ENCODE measurements at regions not wholly inside any gene's neighbourhood (a gene's known extent, or its start where the extent isn't known, plus 50 kb on each side); places are given as distances from the start of the nearest gene placed in this dataset.
"Not testable (repeated sequence)": the region's sequence is repeated elsewhere in the genome, so short reads cannot be mapped to it uniquely, and the experiment has no call there.

- peak; percentile 11 for DNase-seq
These were observed 119.1 kb upstream of the KCTD3 start for GRCh38 chr1:215448014-215448413.

GRCh38 chr1:215449147-215449546, 118.0 kb upstream of the KCTD3 start:
- H2AK5ac ChIP-seq (ENCODE audit: low read depth, low read length); H2AFZ ChIP-seq (replicated peaks; ENCODE audit: low read length, poor library complexity); H3K9ac ChIP-seq (ENCODE audit: low read depth, low read length); H3K27ac ChIP-seq (ENCODE audit: insufficient read depth, low read length); H2AK9ac ChIP-seq (replicated peaks; ENCODE audit: low read depth, low read length, poor library complexity); H3K14ac ChIP-seq (replicated peaks; ENCODE audit: low read depth, low read length); H2BK120ac ChIP-seq (ENCODE audit: low read depth, low read length); ATAC-seq (ENCODE audit: low read depth); H3K79me1 ChIP-seq (ENCODE audit: low read depth in 1 of 2, low read length in 2 of 2); H3K9me1 ChIP-seq (ENCODE audit: insufficient read depth, low read length); BruUV-seq (replicated peaks); H3K4me1 ChIP-seq (ENCODE audit: control insufficient read depth, insufficient read depth, low read length); H3K4me2 ChIP-seq (ENCODE audit: low read depth, low read length); H3K36me3 ChIP-seq (ENCODE audit: control insufficient read depth, insufficient read depth, low read length); H3K4ac ChIP-seq (ENCODE audit: low read depth, low read length); in situ Hi-C loops (cut with MboI; ENCODE audit: low sequenced_read_pairs); H3K23ac ChIP-seq (ENCODE audit: low read depth, low read length); H4K8ac ChIP-seq (ENCODE audit: low read depth in 2 of 2, low read length in 2 of 2); H3K27me3 ChIP-seq (ENCODE audit: control insufficient read depth, insufficient read depth, low read length); H3K18ac ChIP-seq (ENCODE audit: low read depth, low read length); H4K5ac ChIP-seq (ENCODE audit: low read depth, low read length); POLR2A ChIA-PET (ENCODE audit: unreplicated experiment); CTCF ChIA-PET; H4K91ac ChIP-seq (ENCODE audit: insufficient read depth, low read depth, low read length); dilution Hi-C loops (cut with HindIII; ENCODE audit: low sequenced_read_pairs, unreplicated experiment); H3K9me3 ChIP-seq (ENCODE audit: control insufficient read depth, insufficient read depth, low read length); H2BK15ac ChIP-seq (ENCODE audit: low read depth, low read length); H3K56ac ChIP-seq (ENCODE audit: extremely low read depth, insufficient read depth, low read length); H4K20me1 ChIP-seq (ENCODE audit: insufficient read depth, low read length); H3K4me3 ChIP-seq (ENCODE audit: insufficient read depth, low read depth, low read length); H2BK20ac ChIP-seq (ENCODE audit: low read depth, low read length); H2BK5ac ChIP-seq (ENCODE audit: low read depth, low read length, poor library complexity, severe bottlenecking): not testable (repeated sequence)
- WGBS, 2 experiments (ENCODE audit: extremely low coverage in 2 of 2, insufficient read length in 1 of 2): no CpG with 5 or more reads among the region's 1 CpG
- intact Hi-C loops (cut with micrococcal nuclease): loop anchor here (5.0 kb wide), 1 partner anchor 112 kb away; no protein-coding TSS in a partner anchor
- peak; percentile 14 for DNase-seq

More at GRCh38 chr1:215448014-215448413, 119.1 kb upstream of the KCTD3 start:
- H3K27me3 ChIP-seq (ENCODE audit: control insufficient read depth, insufficient read depth, low read length); H3K9me3 ChIP-seq (ENCODE audit: control insufficient read depth, insufficient read depth, low read length); ATAC-seq (ENCODE audit: low read depth); H4K20me1 ChIP-seq (ENCODE audit: insufficient read depth, low read length); H3K4me2 ChIP-seq (ENCODE audit: low read depth, low read length); H3K4me3 ChIP-seq (ENCODE audit: insufficient read depth, low read depth, low read length); POLR2A ChIA-PET (ENCODE audit: unreplicated experiment); H2AFZ ChIP-seq (replicated peaks; ENCODE audit: low read length, poor library complexity); BruUV-seq (replicated peaks); H2BK120ac ChIP-seq (ENCODE audit: low read depth, low read length); H4K91ac ChIP-seq (ENCODE audit: insufficient read depth, low read depth, low read length); H4K8ac ChIP-seq (ENCODE audit: low read depth in 2 of 2, low read length in 2 of 2); H2BK20ac ChIP-seq (ENCODE audit: low read depth, low read length); H2AK9ac ChIP-seq (replicated peaks; ENCODE audit: low read depth, low read length, poor library complexity); H3K79me1 ChIP-seq (ENCODE audit: low read depth in 1 of 2, low read length in 2 of 2); dilution Hi-C loops (cut with HindIII; ENCODE audit: low sequenced_read_pairs, unreplicated experiment); H3K9ac ChIP-seq (ENCODE audit: low read depth, low read length); H3K14ac ChIP-seq (replicated peaks; ENCODE audit: low read depth, low read length); CTCF ChIA-PET; H3K4ac ChIP-seq (ENCODE audit: low read depth, low read length); H2AK5ac ChIP-seq (ENCODE audit: low read depth, low read length); H3K56ac ChIP-seq (ENCODE audit: extremely low read depth, insufficient read depth, low read length); H3K23ac ChIP-seq (ENCODE audit: low read depth, low read length); H2BK15ac ChIP-seq (ENCODE audit: low read depth, low read length); H2BK5ac ChIP-seq (ENCODE audit: low read depth, low read length, poor library complexity, severe bottlenecking); H3K36me3 ChIP-seq (ENCODE audit: control insufficient read depth, insufficient read depth, low read length); H3K27ac ChIP-seq (ENCODE audit: insufficient read depth, low read length); in situ Hi-C loops (cut with MboI; ENCODE audit: low sequenced_read_pairs); H3K18ac ChIP-seq (ENCODE audit: low read depth, low read length); H4K5ac ChIP-seq (ENCODE audit: low read depth, low read length); H3K9me1 ChIP-seq (ENCODE audit: insufficient read depth, low read length); H3K4me1 ChIP-seq (ENCODE audit: control insufficient read depth, insufficient read depth, low read length): not testable (repeated sequence)
- intact Hi-C loops (cut with micrococcal nuclease): loop anchor here (5.0 kb wide), 1 partner anchor 111 kb away; no protein-coding TSS in a partner anchor
- WGBS, 2 experiments (ENCODE audit: extremely low coverage in 2 of 2, insufficient read length in 1 of 2): 90 to 100% methylated on average over 2 of the region's 6 CpGs

Data from IMR-90 (cell line).